ENCODE measurements at regions not wholly inside any gene's neighbourhood (a gene's known extent, or its start where the extent isn't known, plus 50 kb on each side); places are given as distances from the start of the nearest gene placed in this dataset.

GRCh38 chr12:127670294-127670693, 596.7 kb upstream of the TMEM132C start:
- Histone ChIP-seq H3K79me2 (replicated peaks; ENCODE audit: insufficient read depth) (no peaks in the 10 kb centered on the region), H3K36me3 (ENCODE audit: insufficient read depth) (no peaks in the 10 kb centered on the region), H3K27ac (ENCODE audit: low read depth) (no peak overlapping the region), H3K4me2 (no peak overlapping the region), H3K4me3 (no peak overlapping the region), H3K4me1 (ENCODE audit: insufficient read depth) (no peaks in the 10 kb centered on the region), H3K27me3 (ENCODE audit: insufficient read depth) (no peaks in the 10 kb centered on the region), H3K9me2 (ENCODE audit: insufficient read depth) (no peaks in the 10 kb centered on the region), H4K20me1 (replicated peaks; ENCODE audit: insufficient read depth) (no peaks in the 10 kb centered on the region), H3F3A (replicated peaks; ENCODE audit: low read depth) (no peaks in the 10 kb centered on the region), H2AFZ (no peak overlapping the region)
- no peak overlapping the region for H3K4me3 Mint-ChIP-seq
- H3K9me3 Mint-ChIP-seq: peaks cover 86% of the 10 kb centered on the region
- ATAC-seq (no peak), DNase-seq (ENCODE audit: low spot score) (no peak)
- peaks cover 5% of the 10 kb centered on the region for H3K27me3 Mint-ChIP-seq (ENCODE audit: insufficient read depth, low read depth, poor library complexity)
- no peak for TF ChIP-seq JUNB (IDR thresholded peaks at IDR 0.05; ENCODE audit: unreplicated experiment)
- H3K36me3 Mint-ChIP-seq (ENCODE audit: low read depth): peaks cover 26% of the 10 kb centered on the region; the same call in 2 of the 3 replicates
- no peaks in the 10 kb centered on the region for H3K4me1 Mint-ChIP-seq
- no peak overlapping the region for H3K27ac Mint-ChIP-seq

- no peaks in the 10 kb centered on the region for H3K4me1 ChIP-seq (ENCODE audit: insufficient read depth)
- no peak for ATAC-seq
- no peak overlapping the region for H3K4me3 ChIP-seq
- no peak for TF ChIP-seq ZNF114 (CRISPR knock-in tag; IDR thresholded peaks at IDR 0.05)
- no peak for DNase-seq (ENCODE audit: low spot score)
- no peaks in the 10 kb centered on the region for H3K36me3 ChIP-seq (ENCODE audit: insufficient read depth)
- peaks cover 28% of the 10 kb centered on the region for H3K36me3 Mint-ChIP-seq (ENCODE audit: low read depth)
- peaks cover 86% of the 10 kb centered on the region for H3K9me3 Mint-ChIP-seq
- no peak overlapping the region for H3K4me2 ChIP-seq
- H3K27ac Mint-ChIP-seq: no peak overlapping the region
- no peaks in the 10 kb centered on the region for H3F3A ChIP-seq (replicated peaks; ENCODE audit: low read depth)
- H4K20me1 ChIP-seq (replicated peaks; ENCODE audit: insufficient read depth): no peaks in the 10 kb centered on the region
- no peak overlapping the region for H3K27ac ChIP-seq (ENCODE audit: low read depth)
- no peak overlapping the region for H2AFZ ChIP-seq
- H3K79me2 ChIP-seq (replicated peaks; ENCODE audit: insufficient read depth): no peaks in the 10 kb centered on the region
- H3K27me3 Mint-ChIP-seq (ENCODE audit: insufficient read depth, low read depth, poor library complexity): peaks cover 10% of the 10 kb centered on the region
- H3K27me3 ChIP-seq (ENCODE audit: insufficient read depth): no peaks in the 10 kb centered on the region
- no peaks in the 10 kb centered on the region for H3K4me1 Mint-ChIP-seq
- H3K9me2 ChIP-seq (ENCODE audit: insufficient read depth): no peaks in the 10 kb centered on the region
- H3K4me3 Mint-ChIP-seq: no peak overlapping the region
Observed at GRCh38 chr12:127670796-127671195, 596.2 kb upstream of the TMEM132C start.

GRCh38 chr12:127675936-127676335, 591.0 kb upstream of the TMEM132C start:
- Mint-ChIP-seq H3K36me3 (ENCODE audit: low read depth) (peaks cover 36% of the 10 kb centered on the region), H3K4me1 (no peaks in the 10 kb centered on the region), H3K9me3 (peaks cover 88% of the 10 kb centered on the region), H3K27me3 (ENCODE audit: insufficient read depth, low read depth, poor library complexity) (peaks cover 10% of the 10 kb centered on the region), H3K4me3 (no peak overlapping the region), H3K27ac (no peak overlapping the region)
- ATAC-seq (no peak), DNase-seq (ENCODE audit: low spot score) (no peak)
- Histone ChIP-seq H3K27ac (ENCODE audit: low read depth) (no peak overlapping the region), H3K4me2 (no peak overlapping the region), H3K4me3 (no peak overlapping the region), H3K79me2 (replicated peaks; ENCODE audit: insufficient read depth) (no peaks in the 10 kb centered on the region), H3K4me1 (ENCODE audit: insufficient read depth) (no peaks in the 10 kb centered on the region), H3K36me3 (ENCODE audit: insufficient read depth) (no peaks in the 10 kb centered on the region), H4K20me1 (replicated peaks; ENCODE audit: insufficient read depth) (no peaks in the 10 kb centered on the region), H3F3A (replicated peaks; ENCODE audit: low read depth) (no peaks in the 10 kb centered on the region), H2AFZ (no peak overlapping the region), H3K9me2 (ENCODE audit: insufficient read depth) (no peaks in the 10 kb centered on the region), H3K27me3 (ENCODE audit: insufficient read depth) (no peaks in the 10 kb centered on the region)
- no peak for TF ChIP-seq ZNF462 (CRISPR knock-in tag; IDR thresholded peaks at IDR 0.05)
- no peak for TF ChIP-seq ETS1 (IDR thresholded peaks at IDR 0.05)
- no peak for TF ChIP-seq EZH2phosphoT487 (IDR thresholded peaks at IDR 0.05; ENCODE audit: unreplicated experiment)
- no peak for TF ChIP-seq JUNB (IDR thresholded peaks at IDR 0.05; ENCODE audit: unreplicated experiment)
- TF ChIP-seq EZH2 (IDR thresholded peaks at IDR 0.05; ENCODE audit: low read depth, unreplicated experiment): no peak
- TF ChIP-seq NANOG (IDR thresholded peaks at IDR 0.05; ENCODE audit: borderline replicate concordance): no peak
- no peak for TF ChIP-seq ZNF114 (CRISPR knock-in tag; IDR thresholded peaks at IDR 0.05)
- TF ChIP-seq CTCF (conservative IDR thresholded peaks at IDR 0.05; ENCODE audit: low read depth in 2 of 2): no peak
